Pulmonary artery endothelial cell (primary cell): ENCODE measurements at regions not wholly inside any gene's neighbourhood (a gene's known extent, or its start where the extent isn't known, plus 50 kb on each side); places are given as distances from the start of the nearest gene placed in this dataset.
"Not testable (repeated sequence)": the region's sequence is repeated elsewhere in the genome, so short reads cannot be mapped to it uniquely, and the experiment has no call there.

Experiments
- DNase-seq: peaks from one replicate; pipeline ENCODE4 v3.0.0-alpha.2; 2011; ENCODE audit warnings: low read depth, low spot score

DNA sequence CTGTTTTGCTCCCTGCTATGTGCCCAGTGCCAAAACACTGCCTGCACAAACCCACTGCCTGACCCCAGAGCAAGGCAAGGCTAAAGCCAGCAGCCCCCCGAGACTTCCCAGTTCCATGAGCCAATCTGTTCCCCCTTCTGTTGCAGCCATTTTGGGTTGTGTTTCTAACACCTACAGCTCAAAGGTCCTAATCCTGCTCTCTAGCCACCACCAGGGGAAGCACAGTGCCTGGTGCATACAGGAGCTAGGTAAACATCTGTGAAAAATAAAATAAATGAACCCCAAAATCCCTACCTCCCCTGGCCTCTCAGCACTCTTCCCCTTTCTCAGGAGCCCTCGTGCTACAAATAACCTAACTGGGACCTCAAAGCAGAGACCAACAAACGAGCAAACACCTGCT is 190.2 kb downstream of the MATN1 start:
- DNase-seq = no peak

DNA sequence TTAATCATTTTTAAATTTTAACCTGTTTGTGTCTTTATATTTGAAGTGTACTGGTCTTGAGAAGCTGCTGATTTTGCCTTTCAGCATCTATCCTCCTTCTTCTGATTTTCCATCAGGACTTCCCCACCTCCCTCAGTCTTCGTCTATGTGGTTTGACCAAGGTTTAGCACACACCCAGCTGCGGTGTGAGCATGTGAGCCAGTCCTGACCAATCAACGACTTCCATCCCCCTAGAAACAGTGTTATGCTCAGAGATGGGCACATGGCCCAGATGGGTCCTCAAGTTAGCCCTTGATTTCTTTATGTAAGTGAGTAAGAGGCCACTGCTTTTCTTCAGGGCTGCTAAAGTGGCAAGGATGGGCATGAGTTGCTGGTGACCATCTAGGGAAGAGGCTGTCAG is 190.8 kb downstream of the MATN1 start:
- DNase-seq = no peak

DNA sequence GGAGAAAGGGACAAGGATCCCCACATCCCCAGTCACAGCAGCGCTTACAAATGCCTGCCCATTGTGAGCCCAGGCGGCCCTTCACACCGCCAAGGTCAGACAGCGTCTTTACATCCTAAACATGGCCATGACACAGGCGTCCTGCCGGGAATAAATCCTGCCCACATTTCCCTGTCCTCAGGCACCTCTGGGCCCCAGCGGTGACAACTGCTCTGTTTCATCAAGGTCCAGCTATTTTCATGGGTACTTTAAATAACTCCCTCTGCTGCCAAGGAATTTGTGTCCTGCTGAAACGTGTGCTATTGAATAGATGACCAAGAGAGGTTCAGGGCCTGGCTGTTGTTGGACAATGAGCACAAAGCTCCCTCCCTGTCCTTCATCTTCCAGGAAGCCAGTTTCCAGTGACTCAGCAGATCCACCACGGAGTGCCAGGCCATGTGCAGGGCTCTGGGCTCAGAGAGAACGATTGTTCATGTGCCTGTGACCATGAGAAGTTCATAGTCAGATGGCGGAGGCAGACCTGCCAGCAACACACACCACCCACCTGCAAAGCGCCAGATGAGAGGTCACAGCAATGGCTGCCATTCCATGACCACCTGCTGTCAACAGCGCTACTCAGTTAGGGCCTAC is 195.8 kb downstream of the MATN1 start:
- DNase-seq = no peak

DNA sequence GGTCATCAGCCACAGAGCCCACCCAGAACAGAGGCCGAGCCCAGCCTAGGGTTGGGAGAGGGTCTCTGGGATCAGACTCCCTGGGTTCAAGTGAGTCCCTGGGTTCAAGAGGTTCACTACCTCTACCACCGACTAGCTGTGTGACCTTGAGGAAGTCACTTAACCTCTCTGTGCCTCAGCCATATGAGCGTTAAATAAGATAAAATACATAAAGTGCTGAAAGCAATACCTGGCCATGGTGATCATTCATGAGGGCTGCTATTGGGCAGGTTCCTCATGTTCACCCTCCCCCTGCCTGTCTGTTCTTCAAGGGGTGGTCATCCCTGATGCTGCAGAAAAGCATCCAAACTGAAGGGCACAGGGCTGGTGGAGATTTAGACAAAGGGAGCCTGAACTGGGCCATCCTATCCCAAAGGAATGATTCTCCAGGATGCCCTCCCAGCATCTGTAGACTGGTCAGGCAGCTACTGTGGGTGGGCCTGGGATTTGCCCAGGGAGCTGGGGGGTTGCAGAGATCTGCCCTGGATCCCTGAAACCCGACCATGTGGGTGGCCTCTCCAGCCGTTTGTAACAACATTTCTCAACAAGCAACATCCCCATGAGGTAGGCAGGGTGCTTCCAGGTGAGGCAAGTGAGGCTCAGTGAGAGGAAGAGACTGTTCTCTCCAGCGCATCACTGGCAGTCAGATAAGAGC is 196.6 kb downstream of the MATN1 start:
- DNase-seq = no peak

DNA sequence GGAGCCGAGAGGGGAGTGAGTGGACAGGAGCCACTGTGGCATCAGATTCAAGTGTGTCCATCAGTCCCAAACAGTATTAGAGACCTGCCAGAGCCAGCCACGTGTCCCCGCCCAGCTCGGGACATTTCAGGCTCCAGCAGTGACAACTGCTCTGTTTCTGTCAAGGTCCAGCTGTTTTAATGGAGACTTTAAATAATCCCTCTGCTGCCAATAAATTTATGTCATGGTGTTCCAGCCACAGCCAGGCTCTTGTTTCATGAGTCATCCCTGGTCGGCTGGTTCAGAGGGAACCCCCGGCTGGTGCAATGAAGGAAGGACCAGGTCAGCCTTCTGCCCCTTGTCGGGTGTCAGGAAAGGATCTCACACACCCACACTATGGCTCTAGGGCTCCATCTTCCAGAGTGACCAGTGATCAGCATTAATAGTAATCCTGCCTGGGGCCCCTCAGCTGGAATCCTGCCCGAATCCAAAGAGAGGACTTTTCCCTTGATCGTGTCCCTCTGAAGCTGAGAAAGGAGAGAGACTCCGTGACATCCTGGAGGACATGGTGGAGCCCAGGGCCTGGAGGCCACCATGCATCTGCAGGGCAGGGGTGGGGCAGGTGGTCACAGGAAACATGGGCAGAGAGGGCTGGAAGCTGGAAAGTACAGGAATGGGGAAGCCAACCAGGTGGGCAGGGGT is 197.3 kb downstream of the MATN1 start:
- DNase-seq = no peak

DNA sequence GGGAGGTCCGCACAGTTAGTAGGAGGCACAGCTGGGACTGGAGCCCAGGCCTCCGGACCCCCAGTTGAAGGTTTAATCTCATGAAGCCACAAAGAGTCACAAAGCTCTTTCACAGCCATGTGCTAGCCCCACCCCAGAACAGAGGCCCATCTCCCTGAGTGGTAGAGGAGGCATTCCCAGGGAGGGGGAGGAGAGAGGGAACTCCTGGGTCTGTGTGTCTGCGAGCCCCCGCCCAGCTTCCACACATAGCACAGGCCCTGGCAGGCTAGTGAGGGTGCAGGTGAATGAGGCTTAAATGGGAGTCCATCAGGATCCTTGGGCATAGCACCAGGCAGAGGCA is 197.8 kb downstream of the MATN1 start:
- no peak for DNase-seq

DNA sequence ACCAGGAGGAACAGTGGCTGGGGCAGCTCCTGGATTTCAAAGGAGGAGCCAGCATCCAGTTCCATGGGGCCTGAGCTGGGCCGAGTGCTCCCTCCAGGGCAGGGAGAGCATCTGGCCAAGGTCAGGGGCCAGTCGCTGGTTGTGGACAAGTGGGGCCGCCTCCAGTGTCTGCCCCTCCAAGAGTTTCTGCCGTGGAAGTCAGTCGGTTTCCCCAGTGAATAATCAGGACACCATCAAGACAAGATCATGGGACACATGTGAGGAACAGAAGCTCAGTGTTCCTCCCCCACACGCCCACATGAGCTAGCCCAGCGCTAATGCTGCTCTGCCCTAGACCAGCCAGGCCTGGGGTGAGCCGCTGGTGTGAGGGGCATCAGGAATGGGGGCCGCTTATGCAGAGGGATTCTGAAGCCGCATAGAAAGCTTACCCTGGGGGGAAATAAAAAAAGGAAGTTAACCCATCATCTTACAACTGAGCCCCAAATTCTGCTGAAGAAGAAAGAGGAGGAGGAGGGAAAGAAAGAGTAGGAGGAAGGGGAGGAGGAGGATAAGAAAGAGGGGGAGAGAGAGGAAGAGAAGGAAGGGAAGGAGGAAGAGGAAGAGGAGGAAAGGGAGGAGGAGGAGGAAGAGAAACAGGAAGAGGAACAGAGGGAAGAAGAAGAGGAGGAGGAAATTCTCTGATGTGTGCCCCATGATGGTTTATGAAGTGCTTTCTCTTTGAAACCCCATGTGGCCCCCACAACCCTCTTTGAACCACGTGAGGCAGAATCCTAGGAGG is 198.4 kb downstream of the MATN1 start:
- no peak for DNase-seq

DNA sequence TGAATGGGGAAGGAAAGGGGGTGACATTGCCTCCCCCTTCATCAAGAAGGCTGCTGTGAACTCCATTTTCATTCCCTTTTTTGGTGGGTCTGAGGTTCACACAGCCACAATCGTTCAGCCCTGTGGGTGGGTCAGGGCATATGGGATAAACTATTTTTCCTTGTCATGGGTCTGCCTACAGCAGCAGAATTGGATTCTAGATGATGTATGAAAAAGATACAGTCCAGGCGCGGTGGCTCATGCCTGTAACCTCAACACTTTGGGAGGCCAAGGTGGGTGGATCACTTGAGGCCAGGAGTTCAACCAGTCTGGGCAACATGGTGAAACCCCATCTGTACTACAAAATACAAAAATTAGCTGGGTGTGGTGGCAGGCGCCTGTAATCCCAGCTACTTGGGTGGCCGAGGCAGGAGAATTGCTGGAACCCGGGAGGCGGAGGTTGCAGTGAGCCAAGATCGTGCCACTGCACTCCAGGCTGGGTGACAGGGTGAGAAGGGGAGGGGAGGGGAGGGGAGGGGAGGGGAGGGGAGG is 199.3 kb downstream of the MATN1 start:
- not testable (repeated sequence) for DNase-seq

DNA sequence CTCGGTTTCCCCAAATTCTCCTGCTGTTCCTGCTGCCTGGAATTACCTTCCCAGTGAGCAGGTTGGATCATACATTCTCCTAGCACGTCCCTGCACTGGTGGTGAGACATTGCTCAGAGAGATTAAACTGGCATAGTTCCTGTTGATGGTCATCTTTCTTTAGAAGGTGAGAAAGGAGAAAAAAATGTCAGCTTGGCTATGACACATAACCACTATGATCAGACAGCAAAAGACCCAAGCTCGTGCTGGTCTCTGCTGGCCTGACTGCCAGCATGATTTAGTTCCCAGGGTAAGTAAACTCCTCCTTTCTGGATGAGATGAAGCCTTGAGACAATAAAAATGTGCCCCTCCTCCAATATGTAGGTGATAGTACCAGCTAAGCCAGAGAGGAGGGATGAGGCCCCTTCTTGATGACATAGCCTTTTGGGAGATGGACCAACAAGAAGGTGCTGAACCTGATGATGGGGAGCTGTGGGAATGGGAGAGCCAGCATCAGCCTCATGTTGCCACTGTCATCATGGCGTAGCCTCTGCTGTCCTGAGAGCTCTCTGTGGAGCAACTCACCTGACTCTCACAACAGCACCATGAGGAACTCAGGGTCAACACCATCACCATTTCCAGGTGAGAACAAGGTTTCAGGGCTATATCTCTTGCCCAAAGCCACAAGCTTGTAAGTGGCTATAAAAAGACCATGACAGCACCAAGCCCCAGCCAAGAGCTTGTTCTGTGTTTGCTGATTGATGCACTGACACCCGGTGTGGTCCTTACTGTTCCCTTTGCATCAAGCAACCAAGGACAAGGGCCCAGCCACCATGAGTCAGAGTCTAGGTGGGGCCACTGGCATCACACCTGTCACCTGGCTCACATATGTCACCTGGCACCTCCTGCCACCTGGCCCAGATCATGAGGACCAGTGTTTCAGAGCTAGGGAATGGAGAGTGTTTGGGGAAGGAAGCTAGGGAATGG is 200.0 kb downstream of the MATN1 start:
- DNase-seq = no peak

DNA sequence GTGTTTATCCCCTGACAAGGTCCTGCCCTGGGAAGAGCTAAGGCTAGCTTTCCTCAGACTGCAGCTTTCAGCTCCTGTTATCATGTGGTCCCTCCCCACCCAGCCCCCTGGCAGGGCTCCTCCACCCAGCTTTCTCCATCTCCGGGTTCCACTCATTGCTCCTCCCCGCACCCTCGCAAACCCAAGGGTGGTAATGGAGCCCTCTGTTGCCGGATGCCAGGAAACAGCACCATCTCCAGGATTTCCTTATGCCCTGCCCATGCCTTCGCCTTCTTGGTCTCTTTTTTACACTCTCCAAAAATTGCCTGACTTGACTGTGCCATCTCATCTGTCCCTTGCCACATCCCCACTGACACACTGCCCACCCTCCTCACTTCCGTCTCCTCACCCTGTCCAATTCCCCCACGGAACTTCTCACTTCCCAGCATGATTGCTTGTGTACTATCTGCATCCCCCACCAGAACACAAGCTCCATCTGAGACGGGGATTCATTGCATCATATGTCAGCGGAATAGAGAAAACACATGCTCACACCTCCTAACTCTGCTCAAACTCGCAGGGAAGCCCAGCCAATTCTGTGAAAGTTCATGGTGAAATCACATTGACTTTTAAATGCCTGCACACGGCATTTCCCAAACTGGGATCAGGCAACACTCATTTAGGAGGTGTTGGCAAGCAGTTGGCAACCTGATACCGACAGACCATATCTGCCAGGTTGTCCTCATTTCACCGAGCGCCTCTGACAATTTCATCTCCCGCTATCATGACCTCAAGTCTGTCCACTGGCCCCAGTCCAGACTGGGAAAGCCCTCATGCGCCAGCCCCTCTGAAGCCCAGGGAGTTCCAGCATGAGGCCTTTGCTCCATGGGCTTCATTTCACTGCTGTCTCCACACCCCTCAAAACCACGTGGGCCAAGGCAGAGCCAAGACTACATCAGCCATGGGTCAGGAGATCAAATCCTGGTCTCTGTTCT is 201.1 kb downstream of the MATN1 start:
- DNase-seq = no peak

DNA sequence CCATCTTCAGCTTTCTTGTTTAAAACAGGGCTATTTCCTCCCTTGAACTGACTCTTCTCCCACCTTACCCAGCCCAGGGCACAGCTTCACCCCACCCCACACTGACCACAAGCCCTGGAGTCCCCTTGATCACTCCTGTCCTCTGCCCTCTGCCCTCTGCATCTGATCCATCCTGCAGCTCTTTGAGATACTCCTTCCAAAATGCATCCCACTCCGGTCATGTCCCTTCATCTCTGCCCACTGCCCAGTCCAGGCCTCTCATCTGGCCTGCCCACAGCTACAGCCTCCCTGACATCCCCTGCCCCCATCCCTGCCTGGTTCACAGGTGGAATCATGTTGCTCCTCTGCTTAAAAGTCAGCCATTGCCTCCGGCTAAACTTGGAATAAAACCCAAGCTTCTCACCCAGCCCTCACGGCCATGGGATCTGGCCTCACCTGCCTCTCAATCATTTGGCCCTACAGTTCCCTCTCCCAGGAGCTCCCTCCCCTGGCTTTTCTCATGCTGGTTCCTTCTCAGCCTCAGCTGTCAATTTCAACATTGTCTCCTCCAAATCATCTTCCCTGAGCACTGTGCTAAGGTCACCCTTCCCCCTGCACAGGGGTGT is 202.0 kb downstream of the MATN1 start:
- no peak for DNase-seq

DNA sequence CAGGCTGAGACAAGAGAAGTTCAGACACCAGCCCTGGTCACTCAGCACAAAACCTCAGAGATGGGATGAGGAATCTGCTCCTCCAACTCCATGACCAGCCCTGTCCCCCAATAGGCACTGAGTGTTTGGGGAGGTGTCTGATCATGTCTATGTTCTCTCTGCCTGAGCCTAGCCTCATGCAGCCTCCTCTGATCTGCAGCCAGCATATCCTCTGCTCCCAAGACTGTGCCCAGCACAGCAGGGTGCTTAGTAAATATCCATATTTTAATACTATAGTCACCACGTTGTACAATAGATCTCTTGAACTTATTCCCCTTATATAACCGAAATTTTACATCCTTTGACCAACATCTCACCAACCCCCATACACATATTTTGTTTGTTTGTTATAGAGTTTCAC is 202.9 kb downstream of the MATN1 start:
- DNase-seq = no peak

DNA sequence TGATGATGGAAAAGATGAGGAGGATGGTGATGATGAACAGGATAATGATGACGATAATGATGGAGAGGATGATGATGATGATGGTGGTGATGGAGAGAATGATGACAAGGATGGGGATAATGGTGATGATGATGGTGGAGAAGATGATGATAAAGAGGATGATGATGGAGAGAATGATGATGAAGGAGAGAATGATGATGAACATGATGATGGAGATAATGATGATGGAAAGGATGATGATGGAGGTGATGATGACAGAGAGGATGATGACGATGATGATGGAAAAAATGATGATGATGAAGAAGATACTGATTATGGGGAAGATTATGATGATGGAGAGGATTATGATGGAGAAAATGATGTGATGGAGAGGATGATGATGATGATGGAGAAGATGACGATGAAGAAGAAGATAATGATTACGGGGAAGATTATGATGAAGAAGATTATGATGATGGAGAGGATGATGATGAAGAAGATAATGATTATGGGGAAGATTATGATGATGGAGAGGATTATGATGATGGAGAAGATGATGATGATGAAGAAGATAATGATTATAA is 204.1 kb downstream of the MATN1 start:
- no peak for DNase-seq

DNA sequence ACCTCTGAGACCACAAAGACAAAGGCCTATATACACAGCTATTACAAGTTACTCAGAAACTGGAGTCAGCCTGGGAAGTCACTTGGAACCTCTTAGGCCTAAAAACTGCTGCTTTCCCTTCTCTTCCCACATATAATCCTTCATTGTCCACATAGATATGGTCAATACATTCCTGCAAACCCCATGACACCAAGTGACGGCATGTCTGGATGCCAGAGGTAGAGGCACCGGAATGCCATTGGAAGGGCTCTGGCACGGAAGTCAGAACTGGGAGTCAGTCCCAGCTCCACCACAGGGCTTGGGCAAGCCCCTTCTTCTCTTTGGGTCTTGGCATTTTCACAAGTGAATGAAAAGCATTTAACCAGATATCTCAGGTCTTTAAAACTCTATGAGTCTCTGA is 204.7 kb downstream of the MATN1 start:
- no peak for DNase-seq

DNA sequence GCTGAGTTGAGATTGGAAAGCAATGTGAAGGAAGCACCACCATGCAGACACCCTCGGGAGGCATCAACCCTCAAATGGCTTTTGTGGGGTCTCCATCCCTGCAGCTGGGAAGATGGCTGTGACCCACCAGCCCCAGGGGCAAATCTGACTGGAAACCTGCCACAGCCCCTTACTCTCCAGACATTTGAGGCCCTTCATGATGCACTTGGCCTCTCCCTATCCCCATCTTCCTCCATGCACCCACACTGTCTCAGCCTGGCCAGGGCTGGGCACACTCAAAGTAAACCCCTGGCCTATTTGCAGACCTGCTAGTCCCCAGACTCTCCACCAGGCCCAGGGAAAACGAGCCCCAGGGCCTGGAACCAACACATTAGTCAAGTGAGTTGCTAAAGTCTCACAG is 205.2 kb downstream of the MATN1 start:
- DNase-seq = no peak

DNA sequence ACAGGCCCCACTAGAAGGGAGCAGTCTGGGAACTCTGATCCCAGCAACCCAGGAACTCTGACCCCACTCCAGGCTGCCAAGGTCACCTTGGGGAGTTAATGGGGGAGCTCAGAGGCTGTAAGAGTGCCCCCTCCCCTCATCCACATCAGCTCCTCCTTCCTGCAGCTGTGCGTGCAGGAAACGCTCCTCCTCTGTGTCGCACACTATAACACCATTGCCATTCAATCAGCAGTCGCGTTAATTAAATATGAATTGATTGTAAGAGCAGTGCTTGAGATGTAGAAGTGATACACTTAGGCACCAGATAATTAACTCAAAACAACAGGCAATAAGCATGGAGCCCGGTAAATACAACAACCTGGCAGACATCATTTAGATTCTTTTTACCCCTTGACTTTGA is 205.7 kb downstream of the MATN1 start:
- not testable (repeated sequence) for DNase-seq

DNA sequence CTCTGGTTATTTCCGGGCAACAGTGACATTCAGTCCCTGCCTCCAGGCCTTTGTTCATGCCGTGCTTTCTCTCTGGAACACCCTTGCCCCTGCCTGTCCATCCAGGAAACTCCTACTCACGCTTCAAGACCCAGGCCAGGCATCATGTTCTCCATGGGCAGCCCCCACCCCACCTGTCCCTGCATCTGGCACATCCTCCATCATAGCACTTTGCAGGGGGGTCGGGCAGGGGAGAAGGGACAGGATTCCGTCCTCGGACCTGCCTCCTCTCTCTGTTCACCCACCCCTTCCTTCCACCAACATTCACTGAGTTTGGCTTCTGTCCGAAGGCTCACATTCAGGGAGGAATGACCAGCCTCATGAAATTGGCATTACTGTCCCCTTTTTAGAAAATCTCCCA is 206.1 kb downstream of the MATN1 start:
- DNase-seq = not testable (repeated sequence)

DNA sequence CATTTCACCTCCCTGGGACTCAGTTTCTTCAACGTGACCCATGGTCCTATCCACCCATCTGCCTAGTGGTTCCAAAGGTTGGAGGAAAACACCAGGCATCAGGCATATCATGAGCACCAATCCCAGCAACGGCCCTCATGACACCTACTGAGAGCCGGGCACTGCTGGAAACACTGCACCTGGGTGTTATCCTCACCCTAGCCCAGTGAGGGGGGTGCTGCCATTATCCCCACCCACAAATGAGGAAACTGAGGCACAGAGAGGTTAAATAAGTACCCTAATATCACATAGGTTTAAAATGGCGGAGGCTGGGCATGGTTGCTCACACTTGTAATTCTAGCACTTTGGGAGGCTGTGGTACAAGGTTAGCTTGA is 206.9 kb downstream of the MATN1 start:
- no peak for DNase-seq
